Activated T-helper 1 cell treated with Interleukin-2 at 50 U/mL for 16 hours (primary cell): ENCODE measurements at regions not wholly inside any gene's neighbourhood (a gene's known extent, or its start where the extent isn't known, plus 50 kb on each side); places are given as distances from the start of the nearest gene placed in this dataset.
"Not testable (repeated sequence)": the region's sequence is repeated elsewhere in the genome, so short reads cannot be mapped to it uniquely, and the experiment has no call there.

Experiments
- DNase-seq: peaks from one replicate; pipeline ENCODE4 v3.0.0-alpha.2; 2020; ENCODE audit warnings: low read depth

- DNase-seq: no peak
Measured at GRCh38 chr20:5492937-5493336, 117.9 kb downstream of the GPCPD1 start.

GRCh38 chr20:5491455-5491854 is 119.4 kb downstream of the GPCPD1 start:
- DNase-seq: no peak

- no peak for DNase-seq
Measured at GRCh38 chr20:5489601-5490000, 121.2 kb downstream of the GPCPD1 start.

DNA sequence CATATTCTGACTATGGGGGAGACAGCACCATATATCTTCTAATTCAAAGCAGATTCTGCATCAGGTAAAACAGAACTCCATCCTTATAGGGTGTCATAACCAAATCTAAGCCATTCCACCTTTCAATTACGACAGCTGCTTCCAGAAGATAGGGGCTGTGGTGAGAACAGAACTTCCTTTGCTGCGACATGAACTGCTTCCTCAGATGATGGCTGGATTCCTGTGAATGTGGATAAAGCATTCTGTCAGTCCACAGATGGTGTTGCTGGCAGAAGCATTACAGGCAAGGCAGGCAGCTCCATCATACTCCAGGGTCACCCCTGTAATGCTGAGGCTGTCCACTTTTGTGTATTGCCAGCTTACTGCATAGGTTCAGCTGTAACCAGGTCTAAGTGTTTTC is 122.0 kb downstream of the GPCPD1 start:
- no peak for DNase-seq

DNA sequence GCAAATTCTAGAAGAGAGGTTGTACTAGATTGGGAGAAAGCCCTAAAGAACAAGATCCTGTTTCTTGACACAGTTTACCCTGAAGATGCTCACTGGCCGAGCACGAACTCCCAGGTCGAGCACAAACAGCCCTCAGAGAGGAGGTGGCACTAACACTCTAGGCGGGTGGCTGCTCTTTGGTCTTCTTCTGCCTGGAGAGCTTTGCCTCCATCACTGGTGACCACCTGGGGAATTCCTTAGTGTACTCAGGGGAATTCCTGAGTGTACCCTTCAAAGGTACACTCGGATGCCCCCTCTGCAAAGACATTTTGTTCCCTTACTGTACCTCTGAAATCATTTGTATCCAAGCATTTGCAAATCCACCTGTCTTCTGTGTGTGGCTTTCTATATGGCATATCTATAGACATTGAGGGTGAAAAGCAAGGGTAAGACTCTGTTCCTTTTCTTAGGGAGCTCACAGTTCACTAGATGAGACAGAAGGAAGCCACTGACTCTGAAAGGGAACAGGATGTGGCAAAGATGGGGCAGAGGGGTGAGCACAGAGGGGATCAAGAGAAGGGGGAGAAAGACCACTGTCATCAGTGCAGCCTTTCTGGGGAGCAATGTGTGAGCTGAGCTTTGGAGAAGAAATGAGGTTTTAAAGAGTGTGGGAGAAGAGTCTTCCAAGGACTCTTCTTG is 124.3 kb downstream of the GPCPD1 start:
- no peak for DNase-seq

DNA sequence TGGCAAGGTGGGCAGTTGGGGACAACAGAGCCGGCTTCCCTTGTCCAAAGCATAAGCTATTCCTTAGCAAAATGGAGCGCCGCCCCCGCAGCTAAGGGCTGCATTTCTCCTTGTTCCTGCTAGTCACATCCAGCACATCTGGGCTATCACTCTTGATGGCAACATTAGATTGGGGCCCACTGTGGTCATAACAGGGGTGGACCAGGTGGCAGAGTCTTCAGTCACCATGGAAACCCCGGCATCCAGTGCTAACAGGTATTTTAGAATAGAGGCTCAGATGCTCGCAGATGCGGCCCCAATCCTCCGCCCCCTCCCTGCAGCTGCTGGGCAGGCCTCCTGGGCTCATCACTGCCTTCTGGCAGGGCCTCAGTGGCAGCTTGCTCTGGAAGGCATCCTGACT is 125.9 kb downstream of the GPCPD1 start:
- DNase-seq: no peak

DNA sequence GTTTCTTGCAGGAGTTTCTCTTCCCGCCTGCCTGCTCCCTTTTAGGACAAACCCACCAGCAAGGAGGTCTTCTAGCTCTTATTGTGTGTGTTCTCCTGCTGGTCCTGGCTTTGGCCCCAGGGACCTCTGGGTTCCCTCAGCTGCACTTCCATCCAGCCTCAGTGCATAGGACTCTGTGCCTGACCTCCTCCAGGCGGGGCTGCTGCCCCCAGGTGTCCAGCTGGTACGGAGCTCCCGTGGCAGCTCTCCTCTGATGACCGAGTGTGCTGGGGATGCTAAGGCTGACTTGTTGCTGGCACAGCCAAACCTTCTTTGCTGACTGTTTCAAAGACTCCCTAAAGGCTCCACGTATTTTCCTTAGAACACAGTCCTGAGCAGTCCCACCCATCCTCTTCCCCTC is 126.5 kb downstream of the GPCPD1 start:
- no peak for DNase-seq

GRCh38 chr20:5482791-5483190 is 128.0 kb downstream of the GPCPD1 start:
- DNase-seq: no peak

- DNase-seq: no peak
Measured at GRCh38 chr20:5481872-5482271, 128.9 kb downstream of the GPCPD1 start.

DNA sequence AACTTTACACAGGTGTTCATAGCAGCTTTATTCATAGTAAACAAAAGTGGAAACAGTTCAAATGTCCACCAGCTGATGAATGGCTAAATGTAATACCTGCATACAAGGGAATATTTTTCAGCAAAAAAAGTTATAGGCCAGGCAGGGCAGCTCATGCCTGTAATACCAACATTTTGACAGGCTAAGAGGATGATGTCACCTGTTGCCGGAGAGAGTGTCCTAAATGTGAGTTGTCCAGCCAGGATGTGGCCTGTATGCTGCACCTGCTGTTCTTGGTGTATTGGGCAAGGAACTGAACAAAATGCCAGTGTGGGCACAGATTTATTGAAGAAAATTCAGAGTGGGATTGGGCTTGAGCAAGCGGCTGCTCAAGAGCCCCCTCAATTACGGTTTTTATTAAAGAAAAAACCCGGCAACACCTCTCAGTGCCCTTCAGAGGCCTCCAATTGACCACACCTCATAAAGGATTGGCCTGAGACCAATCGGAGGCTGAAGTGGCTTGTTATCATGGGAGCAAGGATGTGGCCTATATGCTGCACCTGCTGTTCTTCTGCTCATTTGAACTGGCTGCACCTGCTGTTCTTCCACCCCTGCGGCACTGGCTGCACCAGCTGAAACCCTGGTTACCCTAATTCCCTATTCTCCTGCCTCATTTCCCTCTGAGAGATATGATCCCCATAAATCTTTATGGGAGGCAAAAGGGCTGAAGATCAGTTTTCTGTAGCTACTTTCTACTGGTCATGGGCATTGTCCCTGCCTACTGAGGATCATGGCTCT is 129.8 kb downstream of the GPCPD1 start:
- no peak for DNase-seq

- DNase-seq: no peak
Measured at GRCh38 chr20:5474646-5475550, 135.9 kb downstream of the GPCPD1 start.

- DNase-seq: not testable (repeated sequence)
Measured at GRCh38 chr20:5471866-5472265, 138.9 kb downstream of the GPCPD1 start.

DNA sequence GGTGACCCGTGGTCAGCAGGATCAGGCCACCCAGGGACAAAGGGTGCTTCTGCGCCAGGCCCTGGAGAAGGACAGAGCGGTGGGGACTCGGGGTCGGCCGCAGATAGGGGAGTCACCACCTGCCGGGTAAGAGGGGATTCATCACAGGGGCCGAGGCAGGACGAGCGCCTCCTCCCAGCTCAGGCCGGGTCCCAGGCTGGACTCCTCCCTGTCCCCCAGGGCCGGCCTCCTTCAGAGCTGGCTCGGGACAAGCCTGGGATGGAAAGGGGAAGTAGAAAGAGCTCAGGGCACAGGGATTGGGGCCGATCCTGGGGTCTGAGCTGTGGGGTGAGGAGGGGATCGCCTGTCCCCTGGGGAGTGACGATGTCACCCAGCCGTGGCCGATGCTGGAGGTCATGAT is 139.4 kb downstream of the GPCPD1 start:
- no peak for DNase-seq

- no peak for DNase-seq
Measured at GRCh38 chr20:5470943-5471342, 139.9 kb downstream of the GPCPD1 start.

DNA sequence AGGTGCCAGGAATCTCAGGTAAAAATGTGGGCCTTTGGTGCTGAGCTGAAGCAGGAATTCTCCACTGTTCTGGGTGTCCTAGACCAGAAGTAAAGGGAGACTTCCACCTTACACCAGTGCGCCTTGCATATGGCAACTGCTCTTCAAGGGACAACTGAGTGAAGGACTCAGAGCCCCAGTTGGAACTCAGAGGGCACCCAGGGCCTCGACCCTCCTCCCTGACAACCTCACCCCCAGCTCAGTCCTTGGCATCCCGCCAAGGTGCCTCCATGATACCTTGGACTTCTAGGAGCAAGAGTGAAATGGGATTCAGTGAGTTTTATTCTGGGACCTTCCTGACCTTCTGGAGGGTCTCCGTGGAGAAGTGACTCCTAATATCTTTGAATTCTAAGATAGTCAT is 140.3 kb downstream of the GPCPD1 start:
- DNase-seq: no peak

DNA sequence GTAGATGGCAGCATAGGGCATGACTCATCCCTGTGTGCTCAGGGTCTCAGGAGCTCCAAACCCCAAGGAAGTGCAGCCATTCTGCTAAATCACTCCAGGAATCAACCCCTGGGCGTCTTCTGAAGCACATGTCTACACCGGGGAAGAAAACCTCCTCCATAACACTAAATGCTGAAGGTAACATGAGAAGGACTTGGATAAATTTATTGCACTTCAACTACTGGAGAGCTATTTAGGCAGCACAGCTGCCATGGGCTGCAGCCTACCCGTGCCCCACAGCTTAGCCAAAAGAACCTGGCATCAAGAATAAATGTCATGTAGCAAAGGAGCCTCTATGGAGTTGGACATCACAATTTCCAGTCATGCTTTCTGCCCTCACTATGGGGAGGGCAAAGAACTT is 141.7 kb downstream of the GPCPD1 start:
- DNase-seq: no peak

- DNase-seq: no peak
Measured at GRCh38 chr20:5467086-5467485, 143.7 kb downstream of the GPCPD1 start.

DNA sequence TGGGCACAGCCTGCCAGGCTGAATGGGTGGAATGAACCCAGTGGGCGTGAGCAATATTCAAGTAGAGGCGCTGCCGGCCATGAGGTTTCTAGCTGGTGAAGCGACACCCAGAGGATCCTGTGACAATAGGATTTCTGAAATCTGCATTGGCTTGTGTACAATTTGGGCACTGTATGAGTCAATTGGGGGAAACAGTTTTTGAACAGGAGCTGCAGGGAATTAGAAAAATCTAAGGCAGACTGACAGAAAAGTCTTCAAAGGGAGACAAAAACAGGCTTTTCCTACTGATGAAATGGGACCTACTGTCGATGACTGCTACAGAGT is 145.2 kb downstream of the GPCPD1 start:
- DNase-seq: no peak

GRCh38 chr20:5464901-5465603 is 145.8 kb downstream of the GPCPD1 start:
- DNase-seq: no peak

DNA sequence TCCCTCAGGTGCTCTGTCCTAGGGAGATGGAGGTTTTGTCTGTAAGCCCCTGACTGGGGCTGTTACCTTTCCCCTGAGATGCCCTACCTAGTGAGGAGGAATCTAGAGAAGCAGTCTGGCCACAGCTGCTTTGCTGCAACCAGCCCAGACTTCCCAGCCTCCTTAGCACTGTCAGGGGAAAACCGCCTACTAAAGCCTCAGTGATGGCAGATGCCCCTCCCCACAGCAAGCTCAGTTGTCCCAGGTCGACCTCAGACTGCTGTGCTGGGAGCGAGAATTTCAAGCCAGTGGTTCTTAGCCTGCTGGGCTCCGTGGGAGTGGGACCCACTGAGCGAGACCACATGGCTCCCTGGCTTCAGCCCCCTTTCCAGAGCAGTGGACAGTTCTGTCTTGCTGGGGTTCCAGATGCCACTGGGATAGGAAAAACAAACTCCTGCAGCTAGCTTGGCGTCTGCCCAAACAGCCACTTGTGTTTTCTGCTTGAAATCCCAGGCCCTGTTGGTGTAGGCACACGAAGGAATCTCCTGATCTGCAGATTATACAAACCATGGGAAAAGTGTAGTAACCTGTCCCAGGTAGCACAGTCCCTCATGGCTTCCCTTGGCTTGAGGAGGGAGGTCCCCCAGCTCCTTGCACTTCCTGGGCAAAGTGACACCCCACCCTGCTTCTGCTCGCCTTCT is 146.4 kb upstream of the PROKR2 start:
- no peak for DNase-seq

DNA sequence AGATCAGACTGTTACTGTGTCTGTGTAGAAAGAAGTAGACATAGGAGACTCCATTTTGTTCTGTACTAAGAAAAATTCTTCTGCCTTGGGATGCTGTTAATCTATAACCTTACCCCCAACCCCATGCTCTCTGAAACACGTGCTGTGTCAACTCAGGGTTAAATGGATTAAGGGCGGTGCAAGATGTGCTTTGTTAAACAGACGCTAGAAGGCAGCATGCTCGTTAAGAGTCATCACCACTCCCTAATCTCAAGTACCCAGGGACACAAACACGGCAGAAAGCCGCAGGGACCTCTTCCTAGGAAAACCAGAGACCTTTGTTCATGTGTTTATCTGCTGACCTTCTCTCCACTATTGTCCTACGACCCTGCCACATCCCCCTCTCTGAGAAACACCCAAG is 137.0 kb upstream of the PROKR2 start:
- not testable (repeated sequence) for DNase-seq

DNA sequence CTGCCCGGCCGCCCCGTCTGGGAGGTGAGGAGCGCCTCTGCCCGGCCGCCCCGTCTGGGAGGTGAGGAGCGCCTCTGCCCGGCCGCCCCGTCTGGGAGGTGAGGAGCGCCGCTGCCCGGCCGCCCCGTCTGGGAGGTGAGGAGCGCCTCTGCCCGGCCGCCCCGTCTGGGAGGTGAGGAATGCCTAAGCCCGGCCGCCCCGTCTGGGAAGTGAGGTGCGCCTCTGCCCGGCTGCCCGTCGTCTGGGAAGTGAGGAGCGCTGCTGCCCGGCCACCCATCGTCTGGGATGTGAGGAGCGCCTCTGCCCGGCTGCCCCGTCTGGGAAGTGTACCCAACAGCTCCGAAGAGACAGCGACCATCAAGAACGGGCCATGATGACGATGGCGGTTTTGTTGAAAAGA is 136.6 kb upstream of the PROKR2 start:
- DNase-seq: not testable (repeated sequence)
